Embryonic facial prominence (tissue), 1 donor: ENCODE measurements at regions not wholly inside any gene's neighbourhood (a gene's known extent, or its start where the extent isn't known, plus 50 kb on each side); places are given as distances from the start of the nearest gene placed in this dataset.

Experiments
- DNase-seq: peaks from one replicate; pipeline ENCODE4 v3.0.0-alpha.2; 2016; ENCODE audit errors: extremely low spot score

- no peak for DNase-seq
Observed at GRCh38 chr6:14635934-14636591, 518.5 kb downstream of the CD83 start.

- DNase-seq, result no peak
Observed at GRCh38 chr6:14638435-14638905, 520.9 kb downstream of the CD83 start.

GRCh38 chr6:14638906-14639761, 521.6 kb downstream of the CD83 start:
- no peak for DNase-seq

- DNase-seq, result no peak
Observed at GRCh38 chr6:14639983-14640599, 522.5 kb downstream of the CD83 start.

- no peak for DNase-seq
Observed at GRCh38 chr6:14640631-14641030, 523.1 kb downstream of the CD83 start.

- no peak for DNase-seq
Observed at GRCh38 chr6:14641423-14642135, 524.0 kb downstream of the CD83 start.

GRCh38 chr6:14642136-14642505, 524.5 kb downstream of the CD83 start:
- DNase-seq, result no peak

GRCh38 chr6:14642842-14643241, 525.3 kb downstream of the CD83 start:
- no peak for DNase-seq

GRCh38 chr6:14644381-14644780, 526.8 kb downstream of the CD83 start:
- no peak for DNase-seq

- no peak for DNase-seq
Observed at GRCh38 chr6:14645221-14645620, 527.6 kb downstream of the CD83 start.

- DNase-seq, result no peak
Observed at GRCh38 chr6:14645841-14646240, 528.3 kb downstream of the CD83 start.

GRCh38 chr6:14646371-14646770, 528.8 kb downstream of the CD83 start:
- DNase-seq, result no peak

- no peak for DNase-seq
Observed at GRCh38 chr6:14647357-14647756, 529.8 kb downstream of the CD83 start.

- DNase-seq, result no peak
Observed at GRCh38 chr6:14652536-14652935, 535.0 kb downstream of the CD83 start.

- DNase-seq, result no peak
Observed at GRCh38 chr6:14655201-14656061, 537.9 kb downstream of the CD83 start.

- no peak for DNase-seq
Observed at GRCh38 chr6:14656078-14656521, 538.5 kb downstream of the CD83 start.

GRCh38 chr6:14656649-14657048, 539.1 kb downstream of the CD83 start:
- DNase-seq, result no peak

- DNase-seq, result no peak
Observed at GRCh38 chr6:14658030-14658429, 540.5 kb downstream of the CD83 start.

- no peak for DNase-seq
Observed at GRCh38 chr6:14658886-14659561, 541.5 kb downstream of the CD83 start.

- DNase-seq, result no peak
Observed at GRCh38 chr6:14659841-14660240, 542.3 kb downstream of the CD83 start.
